ENCODE measurements at regions not wholly inside any gene's neighbourhood (a gene's known extent, or its start where the extent isn't known, plus 50 kb on each side); places are given as distances from the start of the nearest gene placed in this dataset.

- Histone ChIP-seq H3K9me3 (no peaks in the 10 kb centered on the region), H3K4me1 (no peaks in the 10 kb centered on the region), H3K36me3 (ENCODE audit: control insufficient read depth, insufficient read depth, low read length) (no peaks in the 10 kb centered on the region), H3K27me3 (replicated peaks; ENCODE audit: control insufficient read depth, insufficient read depth, low read length) (no peaks in the 10 kb centered on the region), H3K4me3 (ENCODE audit: low read depth, low read length) (no peak overlapping the region)
- peaks cover 21% of the 10 kb centered on the region for H3K27me3 Mint-ChIP-seq (ENCODE audit: insufficient read depth, unreplicated experiment)
- no peak overlapping the region for H3K4me3 Mint-ChIP-seq (ENCODE audit: unreplicated experiment)
- H3K9me3 Mint-ChIP-seq (ENCODE audit: unreplicated experiment) = no peaks in the 10 kb centered on the region
- H3K27ac Mint-ChIP-seq (ENCODE audit: unreplicated experiment) = no peak overlapping the region
- no peaks in the 10 kb centered on the region for H3K4me1 Mint-ChIP-seq (ENCODE audit: low read depth, unreplicated experiment)
- intact Hi-C loops (cut with micrococcal nuclease; ENCODE audit: unreplicated experiment) = no loop called here
- ChIA-PET POLR2A (no interaction called here), CTCF (no interaction called here)
- BruUV-seq (replicated peaks) = no TSS peak
- no peak for TF ChIP-seq CTCF (IDR thresholded peaks at IDR 0.05; ENCODE audit: insufficient read depth in 1 of 2, low read depth in 1 of 2, low read length in 1 of 2, severe bottlenecking in 1 of 2, unreplicated experiment in 1 of 2)
- DNase-seq = no peak
- no peaks in the 10 kb centered on the region for H3K36me3 Mint-ChIP-seq (ENCODE audit: insufficient read depth, unreplicated experiment)
Measured at GRCh38 chr10:131398166-131398565, 86.6 kb upstream of the TCERG1L start.

- ChIA-PET CTCF (no interaction called here), POLR2A (no interaction called here)
- Mint-ChIP-seq H3K4me3 (ENCODE audit: unreplicated experiment) (no peak overlapping the region), H3K36me3 (ENCODE audit: insufficient read depth, unreplicated experiment) (no peaks in the 10 kb centered on the region), H3K9me3 (ENCODE audit: unreplicated experiment) (no peaks in the 10 kb centered on the region), H3K27me3 (ENCODE audit: insufficient read depth, unreplicated experiment) (peaks cover 15% of the 10 kb centered on the region), H3K4me1 (ENCODE audit: low read depth, unreplicated experiment) (no peaks in the 10 kb centered on the region), H3K27ac (ENCODE audit: unreplicated experiment) (no peak overlapping the region)
- no TSS peak for BruUV-seq (replicated peaks)
- intact Hi-C loops (cut with micrococcal nuclease; ENCODE audit: unreplicated experiment) = no loop called here
- Histone ChIP-seq H3K4me3 (ENCODE audit: low read depth, low read length) (no peak overlapping the region), H3K4me1 (no peaks in the 10 kb centered on the region), H3K9me3 (no peaks in the 10 kb centered on the region), H3K36me3 (ENCODE audit: control insufficient read depth, insufficient read depth, low read length) (no peaks in the 10 kb centered on the region), H3K27me3 (replicated peaks; ENCODE audit: control insufficient read depth, insufficient read depth, low read length) (no peaks in the 10 kb centered on the region)
- no peak for DNase-seq
- no peak for TF ChIP-seq CTCF (IDR thresholded peaks at IDR 0.05; ENCODE audit: insufficient read depth in 1 of 2, low read depth in 1 of 2, low read length in 1 of 2, severe bottlenecking in 1 of 2, unreplicated experiment in 1 of 2)
Measured at GRCh38 chr10:131399981-131400380, 88.5 kb upstream of the TCERG1L start.

GRCh38 chr10:131400513-131400912 is 89.0 kb upstream of the TCERG1L start:
- H3K36me3 Mint-ChIP-seq (ENCODE audit: insufficient read depth, unreplicated experiment) = no peaks in the 10 kb centered on the region
- peaks cover 19% of the 10 kb centered on the region for H3K27me3 Mint-ChIP-seq (ENCODE audit: insufficient read depth, unreplicated experiment)
- H3K9me3 Mint-ChIP-seq (ENCODE audit: unreplicated experiment) = no peaks in the 10 kb centered on the region
- Histone ChIP-seq H3K9me3 (no peaks in the 10 kb centered on the region), H3K27me3 (replicated peaks; ENCODE audit: control insufficient read depth, insufficient read depth, low read length) (no peaks in the 10 kb centered on the region), H3K36me3 (ENCODE audit: control insufficient read depth, insufficient read depth, low read length) (no peaks in the 10 kb centered on the region), H3K4me1 (no peaks in the 10 kb centered on the region), H3K4me3 (ENCODE audit: low read depth, low read length) (no peak overlapping the region)
- no peak overlapping the region for H3K4me3 Mint-ChIP-seq (ENCODE audit: unreplicated experiment)
- no peak for DNase-seq
- ChIA-PET POLR2A (no interaction called here), CTCF (no interaction called here)
- intact Hi-C loops (cut with micrococcal nuclease; ENCODE audit: unreplicated experiment) = no loop called here
- H3K27ac Mint-ChIP-seq (ENCODE audit: unreplicated experiment) = no peak overlapping the region
- no peak for TF ChIP-seq CTCF (IDR thresholded peaks at IDR 0.05; ENCODE audit: insufficient read depth in 1 of 2, low read depth in 1 of 2, low read length in 1 of 2, severe bottlenecking in 1 of 2, unreplicated experiment in 1 of 2)
- no TSS peak for BruUV-seq (replicated peaks)
- H3K4me1 Mint-ChIP-seq (ENCODE audit: low read depth, unreplicated experiment) = no peaks in the 10 kb centered on the region

Data from Caco-2 (cell line).